ENCODE measurements at regions not wholly inside any gene's neighbourhood (a gene's known extent, or its start where the extent isn't known, plus 50 kb on each side); places are given as distances from the start of the nearest gene placed in this dataset.
A peak's percentile ranks its signal among the peaks of the same experiment; 100 is the strongest.

DNA sequence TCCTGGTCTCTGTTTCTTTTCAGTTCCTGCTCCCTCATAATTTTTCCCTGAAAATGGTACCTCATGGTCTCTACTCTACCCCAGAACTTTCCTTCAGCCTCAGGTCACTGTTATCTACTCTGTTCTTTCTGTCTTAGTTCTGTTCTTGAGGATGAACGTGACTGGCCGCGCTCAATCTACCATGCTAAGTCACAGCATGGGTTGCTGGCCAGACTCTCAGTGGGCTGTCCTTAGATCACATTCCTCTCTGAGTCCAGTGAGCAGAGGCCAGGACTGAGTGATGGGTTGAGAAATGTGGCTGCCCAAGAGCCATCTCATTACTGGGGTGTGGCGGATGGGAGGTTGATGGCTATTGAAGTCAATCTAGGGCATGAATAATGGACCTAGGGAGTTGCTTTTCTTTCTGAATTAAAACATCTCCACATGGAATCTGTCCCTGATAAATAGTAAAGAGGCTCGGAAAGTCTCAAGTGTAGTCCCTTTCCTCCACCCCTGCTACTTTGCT lies 164.0 kb upstream of the DTNBP1 start:
- Mint-ChIP-seq H3K36me3 (no peaks in the 10 kb centered on the region), H3K4me3 (no peak overlapping the region), H3K27ac (no peak overlapping the region), H3K9me3 (no peaks in the 10 kb centered on the region), H3K27me3 (ENCODE audit: low read depth in 3 of 3) (peaks cover 0 to 4% (median 4%) of the 10 kb centered on the region in 3 donors), H3K4me1 (peaks cover 7% of the 10 kb centered on the region)
- Histone ChIP-seq H3K27me3 (ENCODE audit: control insufficient read depth in 2 of 2, insufficient read depth in 2 of 2, low read length in 2 of 2) (no peaks in the 10 kb centered on the region), H3K4me3 (replicated peaks in 1 of 3; ENCODE audit: low read depth in 2 of 3, low read length in 3 of 3) (no peak overlapping the region), H3K9ac (ENCODE audit: insufficient read depth, low read length, poor library complexity, severe bottlenecking) (no peak overlapping the region), H3K27ac (ENCODE audit: low read depth in 1 of 2, low read length in 2 of 2) (no peak overlapping the region), H3K4me1 (ENCODE audit: control insufficient read depth in 1 of 2, insufficient read depth in 2 of 2, low read length in 2 of 2) (no peaks in the 10 kb centered on the region), H3K4me2 (replicated peaks; ENCODE audit: extremely low read depth, low read length, poor library complexity, severe bottlenecking) (no peak overlapping the region), H3K36me3 (replicated peaks in 1 of 2; ENCODE audit: control insufficient read depth in 1 of 2, insufficient read depth in 2 of 2, low read length in 2 of 2) (no peaks in the 10 kb centered on the region), H2AFZ (ENCODE audit: insufficient read depth, low read depth, low read length, poor library complexity, severe bottlenecking) (peak overlapping the region; percentile 3), H4K20me1 (ENCODE audit: insufficient read depth, low read length) (no peaks in the 10 kb centered on the region), H3K79me2 (ENCODE audit: insufficient read depth, low read length) (no peaks in the 10 kb centered on the region), H3K9me3 (replicated peaks in 1 of 2; ENCODE audit: control insufficient read depth in 1 of 2, insufficient read depth in 1 of 2, low read length in 2 of 2) (no peaks in the 10 kb centered on the region)
- DNase-seq, result no peak
- intact Hi-C loops (cut with micrococcal nuclease), result no loop called here
- 100% methylated on average over 3 of the region's 5 CpGs for WGBS (ENCODE audit: insufficient coverage)
- TF ChIP-seq, protein P1, sequence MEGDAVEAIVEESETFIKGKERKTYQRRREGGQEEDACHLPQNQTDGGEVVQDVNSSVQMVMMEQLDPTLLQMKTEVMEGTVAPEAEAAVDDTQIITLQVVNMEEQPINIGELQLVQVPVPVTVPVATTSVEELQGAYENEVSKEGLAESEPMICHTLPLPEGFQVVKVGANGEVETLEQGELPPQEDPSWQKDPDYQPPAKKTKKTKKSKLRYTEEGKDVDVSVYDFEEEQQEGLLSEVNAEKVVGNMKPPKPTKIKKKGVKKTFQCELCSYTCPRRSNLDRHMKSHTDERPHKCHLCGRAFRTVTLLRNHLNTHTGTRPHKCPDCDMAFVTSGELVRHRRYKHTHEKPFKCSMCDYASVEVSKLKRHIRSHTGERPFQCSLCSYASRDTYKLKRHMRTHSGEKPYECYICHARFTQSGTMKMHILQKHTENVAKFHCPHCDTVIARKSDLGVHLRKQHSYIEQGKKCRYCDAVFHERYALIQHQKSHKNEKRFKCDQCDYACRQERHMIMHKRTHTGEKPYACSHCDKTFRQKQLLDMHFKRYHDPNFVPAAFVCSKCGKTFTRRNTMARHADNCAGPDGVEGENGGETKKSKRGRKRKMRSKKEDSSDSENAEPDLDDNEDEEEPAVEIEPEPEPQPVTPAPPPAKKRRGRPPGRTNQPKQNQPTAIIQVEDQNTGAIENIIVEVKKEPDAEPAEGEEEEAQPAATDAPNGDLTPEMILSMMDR (IDR thresholded peaks at IDR 0.05), result no peak

DNA sequence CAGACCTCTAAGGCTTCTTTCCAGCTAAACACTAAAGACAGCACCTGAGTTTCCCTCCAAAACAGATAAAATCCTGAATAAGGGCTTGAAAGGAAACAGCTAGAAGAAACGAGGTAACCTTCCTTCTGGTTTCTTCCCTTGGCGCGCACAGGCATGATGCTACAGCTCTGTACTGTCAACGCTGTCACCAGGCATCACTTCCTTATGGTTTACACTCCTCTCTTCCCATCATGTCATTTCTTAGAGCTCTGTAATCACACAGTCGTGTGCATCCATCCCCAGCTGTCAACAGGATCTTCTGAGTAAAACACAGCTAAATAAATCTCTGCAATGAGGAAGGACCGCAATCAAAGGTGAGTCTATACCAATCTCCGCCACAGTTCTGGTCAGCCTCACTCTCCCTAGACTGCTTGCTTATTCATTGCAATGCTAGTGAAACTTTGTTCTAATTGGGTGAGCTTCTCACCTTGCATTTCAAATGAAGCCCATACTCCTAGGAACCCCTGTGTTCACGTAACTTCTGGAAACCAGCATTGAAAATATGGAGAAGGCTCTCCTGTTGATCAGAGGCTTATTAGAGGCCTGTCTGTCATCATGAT lies 162.6 kb upstream of the DTNBP1 start:
- peaks cover 0 to 4% (median 4%) of the 10 kb centered on the region in 3 donors for H3K27me3 Mint-ChIP-seq (ENCODE audit: low read depth in 3 of 3)
- no peak overlapping the region for H3K4me3 Mint-ChIP-seq
- Histone ChIP-seq H4K20me1 (ENCODE audit: insufficient read depth, low read length) (no peaks in the 10 kb centered on the region), H3K4me2 (replicated peaks; ENCODE audit: extremely low read depth, low read length, poor library complexity, severe bottlenecking) (no peak overlapping the region), H3K27me3 (ENCODE audit: control insufficient read depth in 2 of 2, insufficient read depth in 2 of 2, low read length in 2 of 2) (no peaks in the 10 kb centered on the region), H3K4me3 (replicated peaks in 1 of 3; ENCODE audit: low read depth in 2 of 3, low read length in 3 of 3) (no peak overlapping the region), H2AFZ (ENCODE audit: insufficient read depth, low read depth, low read length, poor library complexity, severe bottlenecking) (no peak overlapping the region), H3K9ac (ENCODE audit: insufficient read depth, low read length, poor library complexity, severe bottlenecking) (no peak overlapping the region), H3K36me3 (replicated peaks in 1 of 2; ENCODE audit: control insufficient read depth in 1 of 2, insufficient read depth in 2 of 2, low read length in 2 of 2) (no peaks in the 10 kb centered on the region), H3K79me2 (ENCODE audit: insufficient read depth, low read length) (no peaks in the 10 kb centered on the region), H3K4me1 (ENCODE audit: control insufficient read depth in 1 of 2, insufficient read depth in 2 of 2, low read length in 2 of 2) (peaks cover 0 to 4% of the 10 kb centered on the region in 2 donors), H3K27ac (ENCODE audit: low read depth in 1 of 2, low read length in 2 of 2) (no peak overlapping the region), H3K9me3 (replicated peaks in 1 of 2; ENCODE audit: control insufficient read depth in 1 of 2, insufficient read depth in 1 of 2, low read length in 2 of 2) (no peaks in the 10 kb centered on the region)
- 87% methylated on average over 4 of the region's 8 CpGs for WGBS (ENCODE audit: insufficient coverage)
- H3K9me3 Mint-ChIP-seq, result no peaks in the 10 kb centered on the region
- no peak overlapping the region for H3K27ac Mint-ChIP-seq
- no peak for DNase-seq
- intact Hi-C loops (cut with micrococcal nuclease), result no loop called here
- peaks cover 12% of the 10 kb centered on the region for H3K4me1 Mint-ChIP-seq
- no peaks in the 10 kb centered on the region for H3K36me3 Mint-ChIP-seq
- TF ChIP-seq, protein P1 (IDR thresholded peaks at IDR 0.05), result no peak

Data from CD14-positive monocyte (primary cell).